Muscle layer of duodenum (tissue), 2 donors: ENCODE measurements at regions not wholly inside any gene's neighbourhood (a gene's known extent, or its start where the extent isn't known, plus 50 kb on each side); places are given as distances from the start of the nearest gene placed in this dataset.

ENCODE experiments used
- H3K27ac ChIP-seq: one replicate; pipeline ENCODE4 v1.7.0; 2013; ENCODE audit warnings: mild to moderate bottlenecking, low read length
- H3K27me3 ChIP-seq: one replicate; pipeline ENCODE4 v1.7.0; 2013; ENCODE audit warnings: low read depth, mild to moderate bottlenecking, control low read depth, low read length
- H3K36me3 ChIP-seq, 2 donors: one replicate each; pipeline ENCODE4 v1.7.0; 2013; ENCODE audit warnings: low read length in 2 of 2, control low read depth in 1 of 2, mild to moderate bottlenecking in 1 of 2; ENCODE audit not compliant: insufficient read depth in 2 of 2, control insufficient read depth in 1 of 2
- H3K4me1 ChIP-seq, 2 donors: one replicate each; pipeline ENCODE4 v1.7.0; 2013; ENCODE audit warnings: low read length in 2 of 2, mild to moderate bottlenecking in 2 of 2, control low read depth in 1 of 2, moderate library complexity in 1 of 2; ENCODE audit not compliant: insufficient read depth in 2 of 2, control insufficient read depth in 1 of 2
- H3K4me3 ChIP-seq, 2 donors: one replicate each; pipeline ENCODE4 v1.7.0; 2013; ENCODE audit warnings: low read length in 2 of 2, low read depth in 1 of 2, mild to moderate bottlenecking in 1 of 2
- H3K9me3 ChIP-seq, 2 donors: one replicate each; pipeline ENCODE4 v1.7.0; 2013; ENCODE audit warnings: low read length in 2 of 2, control low read depth in 1 of 2, mild to moderate bottlenecking in 1 of 2; ENCODE audit not compliant: control insufficient read depth in 1 of 2
- donor health status: healthy.

- H3K27me3 ChIP-seq: no peaks in the 10 kb centered on the region
- peaks cover 4 to 15% of the 10 kb centered on the region in 2 donors for H3K4me1 ChIP-seq
- no peaks in the 10 kb centered on the region for H3K9me3 ChIP-seq
- H3K27ac ChIP-seq: no peak overlapping the region
- no peaks in the 10 kb centered on the region for H3K36me3 ChIP-seq
- no peak overlapping the region for H3K4me3 ChIP-seq
These were observed 229.0 kb downstream of the BLID start for GRCh38 chr11:121886996-121887395.

DNA sequence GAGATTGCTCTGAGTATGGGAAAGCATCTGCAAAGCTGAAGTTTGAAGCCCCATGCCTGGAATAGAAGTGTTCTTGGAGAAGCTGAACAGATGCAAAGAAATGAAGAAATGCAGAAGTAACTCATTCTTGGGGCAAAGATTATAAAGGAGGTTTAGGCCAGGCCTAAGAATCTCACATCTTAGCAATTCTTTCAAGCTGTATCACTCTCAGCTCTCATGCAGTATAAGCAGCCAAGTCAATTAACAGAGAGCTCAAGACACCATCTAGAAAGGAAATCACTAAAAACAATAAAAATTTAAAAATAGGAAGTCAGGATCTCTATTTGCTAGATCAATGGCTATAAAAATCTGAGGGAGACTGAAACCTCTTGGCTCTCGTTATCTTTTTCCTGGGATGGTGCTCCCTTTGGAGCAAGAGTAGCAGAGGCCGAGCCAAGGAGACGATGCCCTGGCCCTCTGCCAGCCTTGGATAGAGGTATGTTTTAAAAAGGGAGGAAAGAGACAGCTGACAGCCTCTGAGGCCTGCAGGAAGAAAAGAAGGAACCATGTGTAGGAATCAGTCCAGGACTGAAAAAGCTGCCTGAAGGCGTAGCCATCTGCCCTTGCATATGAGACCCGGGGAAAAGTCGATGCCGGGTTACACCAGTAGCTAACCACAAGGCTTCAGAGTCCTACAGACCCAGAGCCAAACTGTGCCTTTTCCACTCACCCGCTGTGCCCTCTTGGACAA, 229.8 kb downstream of the BLID start:
- H3K9me3 ChIP-seq: no peaks in the 10 kb centered on the region
- H3K27ac ChIP-seq: no peak overlapping the region
- H3K27me3 ChIP-seq: no peaks in the 10 kb centered on the region
- H3K4me3 ChIP-seq: no peak overlapping the region
- peaks cover 4 to 15% of the 10 kb centered on the region in 2 donors for H3K4me1 ChIP-seq
- no peaks in the 10 kb centered on the region for H3K36me3 ChIP-seq

- Histone ChIP-seq H3K9me3 (no peaks in the 10 kb centered on the region), H3K36me3 (no peaks in the 10 kb centered on the region), H3K27me3 (no peaks in the 10 kb centered on the region), H3K4me3 (no peak overlapping the region), H3K4me1 (peaks cover 0 to 8% of the 10 kb centered on the region in 2 donors), H3K27ac (no peak overlapping the region)
These were observed 231.4 kb downstream of the BLID start for GRCh38 chr11:121884626-121885025.

DNA sequence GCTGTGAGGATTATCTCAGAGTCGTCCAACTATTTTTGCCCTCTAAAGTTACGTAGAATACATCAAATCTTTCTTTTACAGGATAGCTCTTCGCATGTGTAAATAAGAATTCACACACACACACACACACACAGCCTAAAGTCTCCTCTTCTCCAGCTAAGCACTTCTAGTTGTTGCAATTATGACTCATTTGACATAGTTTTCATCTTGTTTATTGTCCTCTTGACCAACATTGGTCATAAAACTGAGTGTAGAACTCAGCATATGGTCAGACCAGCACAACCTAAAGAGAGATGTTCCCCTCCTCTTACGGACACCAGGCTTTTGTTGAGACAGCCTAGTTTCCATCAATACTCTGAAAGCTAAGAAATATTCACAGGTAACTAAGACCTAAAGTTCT, 234.2 kb downstream of the BLID start:
- Histone ChIP-seq H3K9me3 (no peaks in the 10 kb centered on the region), H3K27me3 (no peaks in the 10 kb centered on the region), H3K36me3 (no peaks in the 10 kb centered on the region), H3K4me1 (peaks cover 0 to 8% of the 10 kb centered on the region in 2 donors), H3K27ac (no peak overlapping the region), H3K4me3 (no peak overlapping the region)

- no peaks in the 10 kb centered on the region for H3K27me3 ChIP-seq
- H3K4me1 ChIP-seq: no peaks in the 10 kb centered on the region
- no peak overlapping the region for H3K4me3 ChIP-seq
- no peaks in the 10 kb centered on the region for H3K9me3 ChIP-seq
- H3K27ac ChIP-seq: no peak overlapping the region
- H3K36me3 ChIP-seq: no peaks in the 10 kb centered on the region
These were observed 238.9 kb downstream of the BLID start for GRCh38 chr11:121877152-121877551.

DNA sequence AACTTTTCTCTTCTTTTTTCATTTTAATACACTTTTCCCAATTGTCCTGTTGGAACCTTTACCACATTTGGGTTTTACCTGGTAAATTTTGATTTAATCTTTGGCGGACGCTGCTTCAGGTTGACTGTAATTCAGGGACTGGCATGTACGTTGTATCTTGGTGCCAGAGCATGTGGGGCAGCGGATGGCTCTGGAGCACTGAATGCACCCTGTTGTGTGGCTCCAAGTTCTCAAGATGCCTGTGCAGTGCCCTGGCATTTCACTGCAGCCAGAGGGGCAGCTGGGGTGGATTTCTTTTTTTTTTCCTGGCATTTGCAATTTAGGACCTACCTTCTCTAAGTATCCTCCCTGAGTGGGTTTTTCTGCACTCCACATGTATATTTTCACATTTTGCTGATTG, 242.2 kb downstream of the BLID start:
- Histone ChIP-seq H3K36me3 (no peaks in the 10 kb centered on the region), H3K27ac (no peak overlapping the region), H3K4me3 (no peak overlapping the region), H3K4me1 (no peaks in the 10 kb centered on the region), H3K9me3 (no peaks in the 10 kb centered on the region), H3K27me3 (no peaks in the 10 kb centered on the region)

DNA sequence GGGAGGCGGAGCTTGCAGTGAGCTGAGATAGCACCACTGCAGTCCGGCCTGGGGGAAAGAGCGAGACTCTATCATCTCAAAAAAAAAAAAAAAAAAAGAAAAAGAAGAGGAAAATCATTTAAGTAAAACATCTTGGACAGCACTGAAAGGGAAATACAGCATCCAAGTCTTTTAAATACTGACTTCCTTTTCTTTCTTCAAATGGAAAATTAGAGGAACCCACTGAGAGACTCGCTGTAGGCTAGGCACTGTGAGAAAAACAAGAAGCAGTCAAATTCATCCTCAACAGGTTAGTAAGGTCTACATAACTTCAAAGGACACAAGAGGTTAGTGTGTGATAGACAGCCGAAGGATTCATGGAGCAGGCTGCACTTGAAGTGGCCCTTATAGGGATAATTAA, 243.7 kb downstream of the BLID start:
- Histone ChIP-seq H3K36me3 (no peaks in the 10 kb centered on the region), H3K9me3 (no peaks in the 10 kb centered on the region), H3K27me3 (no peaks in the 10 kb centered on the region), H3K27ac (no peak overlapping the region), H3K4me1 (no peaks in the 10 kb centered on the region), H3K4me3 (no peak overlapping the region)

DNA sequence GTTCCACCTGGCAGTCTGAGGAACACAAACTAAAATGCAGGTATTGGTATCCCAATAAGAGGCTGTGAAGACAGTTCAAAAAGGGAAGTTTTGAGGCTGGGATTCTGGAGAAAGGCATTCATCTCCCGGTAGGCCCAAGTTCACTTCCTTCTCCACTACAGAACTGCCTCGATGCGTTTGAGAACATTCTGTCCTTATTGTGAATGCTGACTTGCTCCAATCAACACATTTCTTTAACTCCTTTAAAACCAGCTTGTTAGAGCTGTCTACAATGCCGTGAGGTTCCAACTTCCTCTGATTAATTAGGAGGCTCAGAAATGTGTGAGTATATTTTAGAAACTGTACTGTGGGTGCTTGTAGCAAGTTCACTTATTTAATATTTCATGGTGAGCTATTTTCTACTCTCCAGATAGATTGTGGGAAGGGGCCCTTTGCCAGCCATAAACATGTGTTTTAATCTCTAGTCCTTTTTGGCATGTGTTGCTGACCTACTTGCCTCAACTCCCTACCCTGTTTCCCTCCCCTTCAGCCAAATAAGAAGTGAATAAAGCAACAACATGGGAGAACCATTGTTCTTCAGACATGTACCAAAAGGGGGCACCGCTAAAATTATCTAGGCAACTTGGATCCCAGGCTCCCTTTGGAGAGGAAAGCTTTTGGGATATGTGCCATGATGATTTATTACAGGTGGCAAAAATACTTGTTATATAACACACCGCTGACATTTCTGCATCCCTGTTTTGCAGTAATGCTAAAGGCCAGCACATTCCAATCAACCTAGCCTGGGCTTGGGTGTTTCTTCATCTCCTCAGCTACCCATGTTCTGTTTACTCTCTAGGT, 245.6 kb downstream of the BLID start:
- peak overlapping the region; percentile 14 for H3K27ac ChIP-seq

GRCh38 chr11:121869478-121869877, 246.5 kb downstream of the BLID start:
- Histone ChIP-seq H3K27ac (no peak overlapping the region), H3K4me3 (no peak overlapping the region), H3K9me3 (no peaks in the 10 kb centered on the region), H3K36me3 (no peaks in the 10 kb centered on the region), H3K4me1 (no peaks in the 10 kb centered on the region), H3K27me3 (no peaks in the 10 kb centered on the region)

More for the DNA sequence above, 245.6 kb downstream of the BLID start:
- no peaks in the 10 kb centered on the region for H3K4me1 ChIP-seq
- no peaks in the 10 kb centered on the region for H3K9me3 ChIP-seq
- H3K4me3 ChIP-seq: no peak overlapping the region
- no peaks in the 10 kb centered on the region for H3K27me3 ChIP-seq
- H3K36me3 ChIP-seq: no peaks in the 10 kb centered on the region

GRCh38 chr11:121866754-121867153, 249.3 kb downstream of the BLID start:
- Histone ChIP-seq H3K36me3 (no peaks in the 10 kb centered on the region), H3K27me3 (no peaks in the 10 kb centered on the region), H3K9me3 (peaks cover 0 to 2% of the 10 kb centered on the region in 2 donors), H3K27ac (no peak overlapping the region), H3K4me1 (no peaks in the 10 kb centered on the region), H3K4me3 (no peak overlapping the region)

DNA sequence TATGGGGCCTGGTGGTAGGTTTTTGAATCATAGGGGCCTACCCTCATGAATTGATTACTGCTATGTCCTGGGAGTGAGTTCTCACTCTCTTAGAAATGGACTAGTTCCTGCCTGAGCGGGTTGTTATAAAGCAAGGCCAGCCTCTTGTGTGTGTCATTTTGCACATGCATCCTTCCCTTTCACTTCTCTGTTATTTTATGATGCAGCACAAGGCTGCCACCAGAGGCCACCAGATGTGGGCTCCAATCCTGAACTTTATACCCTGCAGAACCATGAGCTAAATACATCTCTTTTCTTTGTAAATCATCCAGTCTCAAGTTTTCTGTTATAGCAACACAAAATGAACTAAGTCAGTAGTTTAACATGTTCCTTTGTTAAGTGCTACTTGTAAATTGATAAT, 251.4 kb downstream of the BLID start:
- Histone ChIP-seq H3K36me3 (no peaks in the 10 kb centered on the region), H3K4me1 (no peaks in the 10 kb centered on the region), H3K4me3 (no peak overlapping the region), H3K27ac (no peak overlapping the region), H3K27me3 (no peaks in the 10 kb centered on the region), H3K9me3 (peaks cover 0 to 2% of the 10 kb centered on the region in 2 donors)
